ENCODE measurements at regions not wholly inside any gene's neighbourhood (a gene's known extent, or its start where the extent isn't known, plus 50 kb on each side); places are given as distances from the start of the nearest gene placed in this dataset.

DNA sequence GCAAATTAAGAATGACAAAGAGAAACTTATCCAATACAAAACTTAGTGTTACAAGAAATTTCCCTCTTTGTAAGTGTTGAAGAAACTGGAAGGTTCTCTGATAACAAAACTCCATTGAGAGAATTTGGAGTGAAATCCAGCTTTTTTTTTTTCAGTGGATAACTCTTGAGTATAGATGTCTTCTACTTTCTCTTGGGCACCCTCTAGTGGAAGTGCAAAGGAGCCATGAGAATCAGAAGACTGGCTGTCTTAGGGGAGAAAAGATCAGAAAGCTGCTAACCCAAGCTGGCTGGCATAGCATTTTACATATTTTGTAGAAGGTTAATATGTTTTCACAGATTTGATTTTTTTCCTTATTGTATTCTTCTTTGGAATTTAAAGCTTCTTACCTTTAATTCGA is 138.8 kb upstream of the SATB2 start:
- Mint-ChIP-seq H3K4me1 (peaks cover 8% of the 10 kb centered on the region), H3K36me3 (no peaks in the 10 kb centered on the region), H3K9me3 (no peaks in the 10 kb centered on the region), H3K27ac (no peak overlapping the region), H3K27me3 (ENCODE audit: low read depth in 3 of 3) (no peaks in the 10 kb centered on the region), H3K4me3 (no peak overlapping the region)
- H3K79me2 ChIP-seq (ENCODE audit: insufficient read depth, low read length): no peaks in the 10 kb centered on the region
- H4K20me1 ChIP-seq (ENCODE audit: insufficient read depth, low read length): no peaks in the 10 kb centered on the region
- no peak overlapping the region for H3K9ac ChIP-seq (ENCODE audit: insufficient read depth, low read length, poor library complexity, severe bottlenecking)
- no peak overlapping the region for H2AFZ ChIP-seq (ENCODE audit: insufficient read depth, low read depth, low read length, poor library complexity, severe bottlenecking)
- TF ChIP-seq, protein P1, sequence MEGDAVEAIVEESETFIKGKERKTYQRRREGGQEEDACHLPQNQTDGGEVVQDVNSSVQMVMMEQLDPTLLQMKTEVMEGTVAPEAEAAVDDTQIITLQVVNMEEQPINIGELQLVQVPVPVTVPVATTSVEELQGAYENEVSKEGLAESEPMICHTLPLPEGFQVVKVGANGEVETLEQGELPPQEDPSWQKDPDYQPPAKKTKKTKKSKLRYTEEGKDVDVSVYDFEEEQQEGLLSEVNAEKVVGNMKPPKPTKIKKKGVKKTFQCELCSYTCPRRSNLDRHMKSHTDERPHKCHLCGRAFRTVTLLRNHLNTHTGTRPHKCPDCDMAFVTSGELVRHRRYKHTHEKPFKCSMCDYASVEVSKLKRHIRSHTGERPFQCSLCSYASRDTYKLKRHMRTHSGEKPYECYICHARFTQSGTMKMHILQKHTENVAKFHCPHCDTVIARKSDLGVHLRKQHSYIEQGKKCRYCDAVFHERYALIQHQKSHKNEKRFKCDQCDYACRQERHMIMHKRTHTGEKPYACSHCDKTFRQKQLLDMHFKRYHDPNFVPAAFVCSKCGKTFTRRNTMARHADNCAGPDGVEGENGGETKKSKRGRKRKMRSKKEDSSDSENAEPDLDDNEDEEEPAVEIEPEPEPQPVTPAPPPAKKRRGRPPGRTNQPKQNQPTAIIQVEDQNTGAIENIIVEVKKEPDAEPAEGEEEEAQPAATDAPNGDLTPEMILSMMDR (IDR thresholded peaks at IDR 0.05): peak; percentile 42
- no peak for DNase-seq
- intact Hi-C loops (cut with micrococcal nuclease): no loop called here
- H3K27ac ChIP-seq (ENCODE audit: low read depth in 1 of 2, low read length in 2 of 2): no peak overlapping the region
- no peak overlapping the region for H3K4me3 ChIP-seq (replicated peaks in 1 of 3; ENCODE audit: low read depth in 2 of 3, low read length in 3 of 3)
- no peak overlapping the region for H3K4me2 ChIP-seq (replicated peaks; ENCODE audit: extremely low read depth, low read length, poor library complexity, severe bottlenecking)
- no peaks in the 10 kb centered on the region for H3K4me1 ChIP-seq (ENCODE audit: control insufficient read depth in 1 of 2, insufficient read depth in 2 of 2, low read length in 2 of 2)
- H3K27me3 ChIP-seq (ENCODE audit: control insufficient read depth in 2 of 2, insufficient read depth in 2 of 2, low read length in 2 of 2): no peaks in the 10 kb centered on the region
- no peaks in the 10 kb centered on the region for H3K36me3 ChIP-seq (replicated peaks in 1 of 2; ENCODE audit: control insufficient read depth in 1 of 2, insufficient read depth in 2 of 2, low read length in 2 of 2)
- no CpG with 5 or more reads among the region's 1 CpG for WGBS (ENCODE audit: insufficient coverage)
- no peaks in the 10 kb centered on the region for H3K9me3 ChIP-seq (replicated peaks in 1 of 2; ENCODE audit: control insufficient read depth in 1 of 2, insufficient read depth in 1 of 2, low read length in 2 of 2)

DNA sequence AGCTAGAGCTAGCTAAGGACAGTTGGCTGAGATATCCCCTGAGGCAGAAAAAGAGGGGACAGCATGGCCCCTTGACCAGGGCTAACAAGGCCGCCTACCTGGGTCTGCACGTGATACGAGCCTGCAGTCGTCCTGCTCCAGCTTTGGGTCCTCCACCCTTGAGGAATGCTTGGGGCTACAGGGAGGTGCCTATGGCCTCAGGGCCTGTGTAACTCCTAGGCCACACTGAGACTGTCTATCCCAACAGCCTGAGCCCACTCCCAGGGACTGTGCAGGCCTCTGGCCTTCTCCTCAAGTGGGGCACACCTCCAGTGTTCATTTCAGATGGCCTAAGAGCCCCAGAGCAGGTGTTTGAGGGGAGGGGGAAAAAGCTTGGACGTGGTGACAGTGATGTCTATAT is 136.7 kb upstream of the SATB2 start:
- Histone ChIP-seq H2AFZ (ENCODE audit: insufficient read depth, low read depth, low read length, poor library complexity, severe bottlenecking) (no peak overlapping the region), H4K20me1 (ENCODE audit: insufficient read depth, low read length) (no peaks in the 10 kb centered on the region), H3K79me2 (ENCODE audit: insufficient read depth, low read length) (no peaks in the 10 kb centered on the region), H3K36me3 (replicated peaks in 1 of 2; ENCODE audit: control insufficient read depth in 1 of 2, insufficient read depth in 2 of 2, low read length in 2 of 2) (no peaks in the 10 kb centered on the region), H3K27ac (ENCODE audit: low read depth in 1 of 2, low read length in 2 of 2) (no peak overlapping the region), H3K4me2 (replicated peaks; ENCODE audit: extremely low read depth, low read length, poor library complexity, severe bottlenecking) (no peak overlapping the region), H3K4me1 (ENCODE audit: control insufficient read depth in 1 of 2, insufficient read depth in 2 of 2, low read length in 2 of 2) (no peaks in the 10 kb centered on the region), H3K27me3 (ENCODE audit: control insufficient read depth in 2 of 2, insufficient read depth in 2 of 2, low read length in 2 of 2) (no peaks in the 10 kb centered on the region), H3K9ac (ENCODE audit: insufficient read depth, low read length, poor library complexity, severe bottlenecking) (no peak overlapping the region), H3K4me3 (replicated peaks in 1 of 3; ENCODE audit: low read depth in 2 of 3, low read length in 3 of 3) (no peak overlapping the region), H3K9me3 (replicated peaks in 1 of 2; ENCODE audit: control insufficient read depth in 1 of 2, insufficient read depth in 1 of 2, low read length in 2 of 2) (no peaks in the 10 kb centered on the region)
- Mint-ChIP-seq H3K27ac (no peak overlapping the region), H3K27me3 (ENCODE audit: low read depth in 3 of 3) (peaks cover 0 to 1% (median 0%) of the 10 kb centered on the region in 3 donors), H3K4me3 (no peak overlapping the region), H3K4me1 (peaks cover 7% of the 10 kb centered on the region), H3K36me3 (no peaks in the 10 kb centered on the region), H3K9me3 (no peaks in the 10 kb centered on the region)
- TF ChIP-seq, protein P1 (IDR thresholded peaks at IDR 0.05): no peak
- DNase-seq: no peak
- WGBS (ENCODE audit: insufficient coverage): 86% methylated on average over 5 of the region's 5 CpGs
- intact Hi-C loops (cut with micrococcal nuclease): no loop called here

Measured in CD14-positive monocyte (primary cell).